ENCODE measurements at regions not wholly inside any gene's neighbourhood (a gene's known extent, or its start where the extent isn't known, plus 50 kb on each side); places are given as distances from the start of the nearest gene placed in this dataset.
"Not testable (repeated sequence)": the region's sequence is repeated elsewhere in the genome, so short reads cannot be mapped to it uniquely, and the experiment has no call there.

GRCh38 chr11:86164106-86164505 is 80.4 kb upstream of the EED start:
- no peak overlapping the region for H3K27ac ChIP-seq (ENCODE audit: low read depth, low read length)
- no peak overlapping the region for H3K9ac ChIP-seq (ENCODE audit: low read depth, low read length)
- no peaks in the 10 kb centered on the region for H3K9me3 ChIP-seq (ENCODE audit: insufficient read depth, low read depth, low read length)
- H3K36me3 ChIP-seq (ENCODE audit: insufficient read depth, low read length) = no peaks in the 10 kb centered on the region
- H3K27me3 ChIP-seq (ENCODE audit: insufficient read depth, low read length) = no peaks in the 10 kb centered on the region
- H3K4me3 ChIP-seq (ENCODE audit: low read length) = no peak overlapping the region
- WGBS = 91% methylated on average over 2 of the region's 2 CpGs
- H3K4me1 ChIP-seq (ENCODE audit: insufficient read depth, low read length) = no peaks in the 10 kb centered on the region

- not testable (repeated sequence) for H3K4me3 ChIP-seq (ENCODE audit: low read length); H3K4me1 ChIP-seq (ENCODE audit: insufficient read depth, low read length); H3K27ac ChIP-seq (ENCODE audit: low read depth, low read length); H3K9me3 ChIP-seq (ENCODE audit: insufficient read depth, low read depth, low read length); H3K27me3 ChIP-seq (ENCODE audit: insufficient read depth, low read length); H3K36me3 ChIP-seq (ENCODE audit: insufficient read depth, low read length); H3K9ac ChIP-seq (ENCODE audit: low read depth, low read length)
- 79% methylated on average over 6 of the region's 6 CpGs for WGBS
Observed at GRCh38 chr11:86163221-86163876, 81.2 kb upstream of the EED start.

DNA sequence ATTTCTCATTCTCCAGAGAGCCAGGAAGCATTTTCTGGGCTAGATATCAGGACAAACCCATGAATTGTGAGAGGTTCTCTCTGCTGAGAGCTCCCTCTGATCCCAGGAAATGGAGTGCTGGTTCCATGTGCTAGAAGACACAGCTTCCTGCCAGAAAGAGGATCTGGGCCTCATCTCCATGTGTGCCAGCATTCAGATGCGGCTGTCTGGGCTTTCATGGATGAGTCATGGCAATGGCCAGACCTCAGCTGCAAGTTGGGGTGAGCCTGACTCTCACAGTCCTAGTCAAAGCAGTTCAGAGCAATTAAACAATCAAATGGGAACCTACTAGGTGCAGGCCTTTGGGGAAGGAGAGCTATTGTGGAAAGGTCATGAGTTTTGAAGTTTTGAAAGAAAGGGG is 82.3 kb upstream of the EED start:
- WGBS = 86% methylated on average over 1 of the region's 1 CpG
- Histone ChIP-seq H3K27me3 (ENCODE audit: insufficient read depth, low read length) (no peaks in the 10 kb centered on the region), H3K9ac (ENCODE audit: low read depth, low read length) (no peak overlapping the region), H3K27ac (ENCODE audit: low read depth, low read length) (no peak overlapping the region), H3K9me3 (ENCODE audit: insufficient read depth, low read depth, low read length) (no peaks in the 10 kb centered on the region), H3K4me1 (ENCODE audit: insufficient read depth, low read length) (no peaks in the 10 kb centered on the region), H3K36me3 (ENCODE audit: insufficient read depth, low read length) (no peaks in the 10 kb centered on the region), H3K4me3 (ENCODE audit: low read length) (no peak overlapping the region)

DNA sequence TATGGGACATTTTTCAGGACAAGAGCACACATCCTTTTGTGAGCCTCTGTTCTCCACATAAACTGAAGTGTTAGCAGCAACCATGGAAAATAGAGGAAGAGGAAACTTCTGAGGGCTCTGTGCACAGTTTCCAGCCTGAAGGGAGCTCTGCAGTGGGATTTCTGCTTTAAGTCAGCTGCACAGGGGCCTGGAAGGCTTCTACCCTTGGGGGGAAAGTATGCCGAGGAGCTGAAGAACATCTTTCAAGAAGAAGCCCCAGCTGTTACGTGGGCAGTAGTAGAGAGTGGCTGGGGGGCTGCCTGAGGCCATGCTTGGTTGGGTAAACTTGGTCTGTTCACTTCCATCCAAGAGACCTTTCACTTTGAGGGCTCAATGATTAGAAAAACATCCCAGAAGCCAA is 82.7 kb upstream of the EED start:
- no peak overlapping the region for H3K9ac ChIP-seq (ENCODE audit: low read depth, low read length)
- WGBS = 92% methylated on average over 2 of the region's 2 CpGs
- H3K4me1 ChIP-seq (ENCODE audit: insufficient read depth, low read length) = no peaks in the 10 kb centered on the region
- H3K36me3 ChIP-seq (ENCODE audit: insufficient read depth, low read length) = no peaks in the 10 kb centered on the region
- no peaks in the 10 kb centered on the region for H3K27me3 ChIP-seq (ENCODE audit: insufficient read depth, low read length)
- H3K27ac ChIP-seq (ENCODE audit: low read depth, low read length) = no peak overlapping the region
- H3K4me3 ChIP-seq (ENCODE audit: low read length) = no peak overlapping the region
- H3K9me3 ChIP-seq (ENCODE audit: insufficient read depth, low read depth, low read length) = no peaks in the 10 kb centered on the region

GRCh38 chr11:86161336-86161735 is 83.2 kb upstream of the EED start:
- no peak overlapping the region for H3K4me3 ChIP-seq (ENCODE audit: low read length)
- H3K27me3 ChIP-seq (ENCODE audit: insufficient read depth, low read length) = no peaks in the 10 kb centered on the region
- H3K4me1 ChIP-seq (ENCODE audit: insufficient read depth, low read length) = no peaks in the 10 kb centered on the region
- H3K27ac ChIP-seq (ENCODE audit: low read depth, low read length) = no peak overlapping the region
- H3K36me3 ChIP-seq (ENCODE audit: insufficient read depth, low read length) = no peaks in the 10 kb centered on the region
- no peaks in the 10 kb centered on the region for H3K9me3 ChIP-seq (ENCODE audit: insufficient read depth, low read depth, low read length)
- H3K9ac ChIP-seq (ENCODE audit: low read depth, low read length) = no peak overlapping the region

DNA sequence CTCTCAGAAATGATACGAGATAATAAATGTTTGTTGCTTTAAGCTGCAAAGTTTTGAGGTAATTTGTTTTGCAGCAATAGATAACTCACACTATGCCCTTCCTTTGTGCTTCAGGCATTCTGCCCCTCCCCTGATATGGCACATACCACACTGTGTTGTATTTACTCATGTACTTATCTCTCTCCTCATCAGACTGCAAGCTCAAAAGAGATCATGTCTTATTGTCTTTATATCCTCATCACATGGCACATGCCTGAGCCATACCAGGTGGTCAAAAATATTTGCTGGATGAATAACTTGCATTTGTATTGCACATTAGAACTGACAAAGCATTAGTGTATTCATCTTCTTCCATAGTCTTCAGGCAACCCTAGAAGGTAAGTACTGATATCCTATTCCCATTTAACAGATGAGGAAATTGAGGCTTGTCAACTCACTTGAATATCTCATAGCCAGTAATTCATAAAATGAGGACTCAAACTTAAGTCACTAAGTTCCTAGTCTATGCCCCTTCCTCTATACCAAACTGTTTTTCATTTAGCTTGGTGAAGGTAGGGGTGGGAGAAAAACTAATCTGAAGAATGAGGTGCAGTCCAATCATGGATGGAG is 83.9 kb upstream of the EED start:
- 78% methylated on average over 1 of the region's 1 CpG for WGBS

DNA sequence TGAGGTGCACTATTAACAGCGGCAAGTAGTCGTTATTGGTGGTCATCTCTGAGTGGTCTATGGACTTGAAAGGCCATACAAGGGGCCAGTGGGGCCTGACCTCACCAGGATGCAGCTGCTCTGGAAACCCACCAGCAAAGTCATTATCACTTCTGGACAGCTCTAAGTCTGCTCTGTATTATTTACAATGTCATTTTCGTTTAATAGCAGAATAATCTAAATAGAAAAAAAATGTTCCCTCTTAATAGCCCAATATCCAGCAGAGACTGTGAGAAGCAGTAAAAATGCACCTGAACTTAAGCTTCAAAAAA is 85.0 kb upstream of the EED start:
- H3K27me3 ChIP-seq (ENCODE audit: insufficient read depth, low read length) = no peaks in the 10 kb centered on the region
- H3K27ac ChIP-seq (ENCODE audit: low read depth, low read length) = no peak overlapping the region
- no peak overlapping the region for H3K9ac ChIP-seq (ENCODE audit: low read depth, low read length)
- no peaks in the 10 kb centered on the region for H3K9me3 ChIP-seq (ENCODE audit: insufficient read depth, low read depth, low read length)
- no peak overlapping the region for H3K4me3 ChIP-seq (ENCODE audit: low read length)
- WGBS = 98% methylated on average over 3 of the region's 3 CpGs
- no peaks in the 10 kb centered on the region for H3K36me3 ChIP-seq (ENCODE audit: insufficient read depth, low read length)
- no peaks in the 10 kb centered on the region for H3K4me1 ChIP-seq (ENCODE audit: insufficient read depth, low read length)

More for the DNA sequence above, 83.9 kb upstream of the EED start:
- H3K4me1 ChIP-seq (ENCODE audit: insufficient read depth, low read length) = no peaks in the 10 kb centered on the region
- no peak overlapping the region for H3K4me3 ChIP-seq (ENCODE audit: low read length)
- H3K36me3 ChIP-seq (ENCODE audit: insufficient read depth, low read length) = no peaks in the 10 kb centered on the region
- H3K27me3 ChIP-seq (ENCODE audit: insufficient read depth, low read length) = no peaks in the 10 kb centered on the region
- H3K9ac ChIP-seq (ENCODE audit: low read depth, low read length) = no peak overlapping the region
- no peaks in the 10 kb centered on the region for H3K9me3 ChIP-seq (ENCODE audit: insufficient read depth, low read depth, low read length)
- no peak overlapping the region for H3K27ac ChIP-seq (ENCODE audit: low read depth, low read length)

DNA sequence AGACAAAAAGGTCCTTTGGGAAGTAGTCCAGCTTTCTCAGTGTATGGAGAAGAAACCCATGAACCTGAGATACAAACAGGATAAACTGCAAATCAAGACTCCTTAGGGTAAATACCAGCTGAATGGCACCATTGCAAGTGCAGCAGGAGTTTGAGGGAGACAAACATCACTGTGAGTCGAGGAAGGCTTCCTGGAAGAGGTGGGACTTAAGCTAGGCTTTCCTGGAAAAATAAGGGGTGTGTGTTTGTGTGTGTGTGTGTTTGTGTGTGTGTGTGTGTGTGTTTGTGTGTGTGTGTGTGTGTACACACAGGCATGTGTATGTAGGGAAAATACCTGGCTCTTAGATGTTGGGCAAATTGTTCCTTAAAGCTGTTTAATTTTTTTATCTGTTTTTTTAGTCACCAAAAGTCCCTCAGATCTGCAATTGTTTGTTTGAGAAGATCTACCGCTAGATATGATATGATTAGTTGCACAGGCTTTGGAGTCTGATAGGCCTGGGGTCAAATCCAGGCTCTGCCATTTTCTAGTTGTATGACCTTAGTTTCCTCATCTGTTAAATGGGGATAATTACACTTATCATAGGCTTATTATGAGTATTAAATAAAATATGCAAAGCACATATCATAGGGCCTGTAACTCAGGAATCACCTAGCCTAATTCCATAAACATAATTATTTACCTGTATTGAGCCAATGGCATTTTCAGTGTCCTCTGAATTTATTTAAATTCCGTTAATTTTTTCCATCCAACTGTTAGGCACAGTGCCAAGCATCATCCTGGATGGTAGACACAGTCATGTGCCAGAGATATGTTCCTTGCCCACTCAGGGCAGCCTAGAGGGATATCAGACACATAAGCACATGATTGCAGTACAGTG is 85.6 kb upstream of the EED start:
- H3K9ac ChIP-seq (ENCODE audit: low read depth, low read length) = no peak overlapping the region
- H3K27ac ChIP-seq (ENCODE audit: low read depth, low read length) = no peak overlapping the region
- WGBS = 95% methylated on average over 3 of the region's 3 CpGs
- H3K9me3 ChIP-seq (ENCODE audit: insufficient read depth, low read depth, low read length) = no peaks in the 10 kb centered on the region
- no peak overlapping the region for H3K4me3 ChIP-seq (ENCODE audit: low read length)
- H3K36me3 ChIP-seq (ENCODE audit: insufficient read depth, low read length) = no peaks in the 10 kb centered on the region
- no peaks in the 10 kb centered on the region for H3K27me3 ChIP-seq (ENCODE audit: insufficient read depth, low read length)
- no peaks in the 10 kb centered on the region for H3K4me1 ChIP-seq (ENCODE audit: insufficient read depth, low read length)

GRCh38 chr11:86157797-86158378 is 86.7 kb upstream of the EED start:
- Histone ChIP-seq H3K4me3 (ENCODE audit: low read length) (no peak overlapping the region), H3K9ac (ENCODE audit: low read depth, low read length) (no peak overlapping the region), H3K9me3 (ENCODE audit: insufficient read depth, low read depth, low read length) (no peaks in the 10 kb centered on the region), H3K4me1 (ENCODE audit: insufficient read depth, low read length) (no peaks in the 10 kb centered on the region), H3K36me3 (ENCODE audit: insufficient read depth, low read length) (no peaks in the 10 kb centered on the region), H3K27me3 (ENCODE audit: insufficient read depth, low read length) (no peaks in the 10 kb centered on the region), H3K27ac (ENCODE audit: low read depth, low read length) (no peak overlapping the region)
- WGBS = 100% methylated on average over 2 of the region's 2 CpGs

- 90% methylated on average over 3 of the region's 3 CpGs for WGBS
- H3K36me3 ChIP-seq (ENCODE audit: insufficient read depth, low read length) = no peaks in the 10 kb centered on the region
- no peak overlapping the region for H3K9ac ChIP-seq (ENCODE audit: low read depth, low read length)
- H3K9me3 ChIP-seq (ENCODE audit: insufficient read depth, low read depth, low read length) = no peaks in the 10 kb centered on the region
- H3K27ac ChIP-seq (ENCODE audit: low read depth, low read length) = no peak overlapping the region
- peaks cover 3% of the 10 kb centered on the region; the same call in 1 of the 2 replicates for H3K4me1 ChIP-seq (ENCODE audit: insufficient read depth, low read length)
- no peak overlapping the region for H3K4me3 ChIP-seq (ENCODE audit: low read length)
- H3K27me3 ChIP-seq (ENCODE audit: insufficient read depth, low read length) = no peaks in the 10 kb centered on the region
Observed at GRCh38 chr11:86156397-86156955, 87.6 kb upstream of the PICALM start.

GRCh38 chr11:86155200-86155844 is 86.4 kb upstream of the PICALM start:
- H3K4me3 ChIP-seq (ENCODE audit: low read length) = no peak overlapping the region
- no peaks in the 10 kb centered on the region for H3K27me3 ChIP-seq (ENCODE audit: insufficient read depth, low read length)
- peaks cover 8% of the 10 kb centered on the region for H3K4me1 ChIP-seq (ENCODE audit: insufficient read depth, low read length)
- no peaks in the 10 kb centered on the region for H3K36me3 ChIP-seq (ENCODE audit: insufficient read depth, low read length)
- no peak overlapping the region for H3K27ac ChIP-seq (ENCODE audit: low read depth, low read length)
- H3K9me3 ChIP-seq (ENCODE audit: insufficient read depth, low read depth, low read length) = no peaks in the 10 kb centered on the region
- 97% methylated on average over 7 of the region's 7 CpGs for WGBS
- H3K9ac ChIP-seq (ENCODE audit: low read depth, low read length) = no peak overlapping the region

All from HUES64 (cell line).